SK-N-MC (cell line): ENCODE measurements at regions not wholly inside any gene's neighbourhood (a gene's known extent, or its start where the extent isn't known, plus 50 kb on each side); places are given as distances from the start of the nearest gene placed in this dataset.

ENCODE experiments used
- EZH2 ChIP-seq: fragments of 200-600 bp; sonication (generic); IDR thresholded peaks from one replicate; pipeline ENCODE4 v1.6.1; 2017; ENCODE audit warnings: antibody characterized with exemption
- POLR2AphosphoS5 ChIP-seq: IDR thresholded peaks from 2 replicates; pipeline ENCODE4 v1.6.1; 2012; ENCODE audit warnings: mild to moderate bottlenecking, low read depth, low read length, borderline replicate concordance

GRCh38 chr15:39270221-39270855 lies 310.5 kb upstream of the THBS1 start:
- TF ChIP-seq EZH2 (no peak), POLR2AphosphoS5 (no peak)
